GM23338 (cell line): ENCODE measurements at regions not wholly inside any gene's neighbourhood (a gene's known extent, or its start where the extent isn't known, plus 50 kb on each side); places are given as distances from the start of the nearest gene placed in this dataset.

Experiments
- ATAC-seq: fragments of 200-7000 bp; cut with Tn5 transposase; 3 replicates; pipeline ENCODE4 v1.9.1; 2020
- DNase-seq: peaks from one replicate; pipeline ENCODE4 v3.0.0-alpha.2; 2015; ENCODE audit warnings: low spot score
- H2AFZ ChIP-seq: fragments of 200-600 bp; sonication (generic); 2 replicates; pipeline ENCODE4 v1.8.0; 2016; ENCODE audit warnings: antibody characterized with exemption, mild to moderate bottlenecking, moderate library complexity
- H3F3A ChIP-seq: fragments of 200-600 bp; sonication (generic); replicated peaks from 2 replicates; pipeline ENCODE4 v1.8.0; 2017; ENCODE audit warnings: antibody characterized with exemption, mixed run types, low read depth
- H3K27ac ChIP-seq: fragments of 200-600 bp; sonication (generic); 2 replicates; pipeline ENCODE4 v1.6.1; 2016; ENCODE audit warnings: low read depth
- H3K27me3 ChIP-seq: fragments of 200-600 bp; sonication (generic); 2 replicates; pipeline ENCODE4 v1.8.0; 2016; ENCODE audit warnings: mild to moderate bottlenecking, mixed run types, moderate library complexity; ENCODE audit not compliant: insufficient read depth
- H3K36me3 ChIP-seq: fragments of 200-600 bp; sonication (generic); 2 replicates; pipeline ENCODE4 v1.8.0; 2016; ENCODE audit warnings: mild to moderate bottlenecking; ENCODE audit not compliant: insufficient read depth
- H3K4me1 ChIP-seq: fragments of 200-600 bp; sonication (generic); 2 replicates; pipeline ENCODE4 v1.8.0; 2016; ENCODE audit warnings: mild to moderate bottlenecking, moderate library complexity; ENCODE audit not compliant: insufficient read depth
- H3K4me2 ChIP-seq: fragments of 200-600 bp; sonication (generic); 2 replicates; pipeline ENCODE4 v1.7.1; 2017; ENCODE audit warnings: mixed run types
- H3K4me3 ChIP-seq: fragments of 200-600 bp; sonication (generic); 2 replicates; pipeline ENCODE4 v1.6.1; 2016; ENCODE audit warnings: mixed run types
- H3K79me2 ChIP-seq: fragments of 200-600 bp; sonication (generic); replicated peaks from 2 replicates; pipeline ENCODE4 v1.8.0; 2017; ENCODE audit warnings: mild to moderate bottlenecking; ENCODE audit not compliant: insufficient read depth
- H3K9me2 ChIP-seq: fragments of 200-600 bp; sonication (generic); 2 replicates; pipeline ENCODE4 v1.8.0; 2017; ENCODE audit not compliant: insufficient read depth
- H4K20me1 ChIP-seq: fragments of 200-600 bp; sonication (generic); replicated peaks from 2 replicates; pipeline ENCODE4 v1.8.0; 2017; ENCODE audit warnings: mild to moderate bottlenecking; ENCODE audit not compliant: insufficient read depth
- H3K27ac Mint-ChIP-seq: 2 replicates; pipeline ENCODE4 v1.8.0; 2020; ENCODE audit warnings: inconsistent platforms, mild to moderate bottlenecking, moderate library complexity, mixed read lengths
- H3K27me3 Mint-ChIP-seq: 3 replicates; pipeline ENCODE4 v1.8.0; 2022; ENCODE audit warnings: low read depth, mild to moderate bottlenecking, moderate library complexity, mixed read lengths, inconsistent platforms; ENCODE audit not compliant: insufficient read depth, poor library complexity
- H3K36me3 Mint-ChIP-seq: 3 replicates; pipeline ENCODE4 v1.8.0; 2021; ENCODE audit warnings: low read depth, mild to moderate bottlenecking, inconsistent platforms, moderate library complexity, mixed read lengths
- H3K4me1 Mint-ChIP-seq: 3 replicates; pipeline ENCODE4 v1.8.0; 2020; ENCODE audit warnings: mild to moderate bottlenecking, inconsistent platforms, mixed read lengths
- H3K4me3 Mint-ChIP-seq: 3 replicates; pipeline ENCODE4 v1.8.0; 2021; ENCODE audit warnings: moderate library complexity, mild to moderate bottlenecking, inconsistent platforms, mixed read lengths
- H3K9me3 Mint-ChIP-seq: 3 replicates; pipeline ENCODE4 v1.8.0; 2020; ENCODE audit warnings: moderate library complexity, mild to moderate bottlenecking, inconsistent platforms, mixed read lengths
- CREB1 ChIP-seq: fragments of 250-450 bp; sonication (Bioruptor Pico); IDR thresholded peaks from 2 replicates; pipeline ENCODE4 v1.5.0; 2020; ENCODE audit warnings: low read depth, mild to moderate bottlenecking, moderate library complexity
- EZH2 ChIP-seq: fragments of 200-600 bp; sonication (generic); IDR thresholded peaks from one replicate; pipeline ENCODE4 v1.8.0; 2017; ENCODE audit warnings: antibody characterized with exemption, mild to moderate bottlenecking, low read depth; ENCODE audit not compliant: unreplicated experiment
- EZH2phosphoT487 ChIP-seq: fragments of 200-600 bp; sonication (generic); IDR thresholded peaks from one replicate; pipeline ENCODE4 v1.8.1; 2018; ENCODE audit warnings: antibody characterized with exemption; ENCODE audit not compliant: unreplicated experiment
- JUNB ChIP-seq: IDR thresholded peaks from one replicate; pipeline ENCODE4 v1.6.1; 2016; ENCODE audit warnings: antibody characterized with exemption; ENCODE audit not compliant: unreplicated experiment
- NANOG ChIP-seq: IDR thresholded peaks from 2 replicates; pipeline ENCODE4 v1.6.1; 2016; ENCODE audit warnings: antibody characterized with exemption, borderline replicate concordance
- POLR2AphosphoS5 ChIP-seq: IDR thresholded peaks from 2 replicates; pipeline ENCODE4 v1.6.1; 2016; ENCODE audit warnings: antibody characterized with exemption, low read depth
- STAT1 ChIP-seq: IDR thresholded peaks from one replicate; pipeline ENCODE4 v1.6.1; 2016; ENCODE audit warnings: antibody characterized with exemption; ENCODE audit not compliant: unreplicated experiment
- ZNF114 ChIP-seq: fragments of 250-450 bp; sonication (Bioruptor Pico); IDR thresholded peaks from 2 replicates; pipeline ENCODE4 v1.5.0; 2020; ENCODE audit warnings: mild to moderate bottlenecking, moderate library complexity
- ZNF331 ChIP-seq: fragments of 250-450 bp; sonication (Bioruptor Pico); IDR thresholded peaks from 2 replicates; pipeline ENCODE4 v1.5.0; 2020; ENCODE audit warnings: low read depth, mild to moderate bottlenecking, moderate library complexity
- TF ChIP-seq, protein P1 (sequence below), 2 experiments: fragments of 200-600 bp in 1 of 2; sonication (generic) in 1 of 2; conservative IDR thresholded peaks; 2 replicates each; pipeline versions ENCODE4 v1.5.1 to v1.6.1; 2016 to 2017; ENCODE audit warnings: antibody characterized with exemption in 2 of 2, low read depth in 2 of 2, mild to moderate bottlenecking in 2 of 2, moderate library complexity in 1 of 2
- TF ChIP-seq, protein P2 (sequence below): IDR thresholded peaks from 2 replicates; pipeline ENCODE4 v1.6.1; 2016; ENCODE audit warnings: antibody characterized with exemption
- TF ChIP-seq, protein P3 (sequence below): IDR thresholded peaks from one replicate; pipeline ENCODE4 v1.6.1; 2018; ENCODE audit warnings: antibody characterized with exemption; ENCODE audit not compliant: unreplicated experiment
- TF ChIP-seq, protein P4 (sequence below): fragments of 250-450 bp; sonication (Bioruptor Pico); IDR thresholded peaks from 2 replicates; pipeline ENCODE4 v1.5.0; 2020; ENCODE audit warnings: mild to moderate bottlenecking, moderate library complexity

DNA sequence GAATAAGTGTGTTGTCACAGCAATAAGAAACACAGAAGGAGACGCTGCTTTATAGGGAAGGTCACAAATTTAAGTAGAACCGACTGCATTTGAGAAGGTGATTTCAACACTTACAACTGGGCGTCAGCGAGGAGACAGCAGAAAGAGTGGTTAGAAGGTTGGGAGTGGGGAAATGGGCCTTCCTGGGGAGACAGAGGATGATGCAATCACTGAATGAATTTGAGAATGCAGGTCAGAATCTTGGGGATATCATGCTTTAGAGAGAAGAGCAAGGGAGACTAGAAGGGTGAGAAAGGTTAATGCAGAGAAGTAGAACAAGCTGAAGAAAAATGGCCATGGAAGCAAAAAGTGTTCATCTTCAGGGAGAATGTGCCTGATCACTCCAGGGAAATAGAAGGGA lies 616.1 kb upstream of the FAM98A start:
- no peaks in the 10 kb centered on the region for H3K27me3 ChIP-seq
- H3K9me2 ChIP-seq = peaks cover 3% of the 10 kb centered on the region; the same call in 1 of the 2 replicates
- H3K27ac ChIP-seq = no peak overlapping the region
- TF ChIP-seq STAT1 (no peak), ZNF331 (CRISPR knock-in tag) (no peak), CREB1 (no peak), EZH2 (no peak), POLR2AphosphoS5 (no peak), NANOG (no peak), ZNF114 (no peak), EZH2phosphoT487 (no peak), JUNB (no peak)
- TF ChIP-seq, protein P1, sequence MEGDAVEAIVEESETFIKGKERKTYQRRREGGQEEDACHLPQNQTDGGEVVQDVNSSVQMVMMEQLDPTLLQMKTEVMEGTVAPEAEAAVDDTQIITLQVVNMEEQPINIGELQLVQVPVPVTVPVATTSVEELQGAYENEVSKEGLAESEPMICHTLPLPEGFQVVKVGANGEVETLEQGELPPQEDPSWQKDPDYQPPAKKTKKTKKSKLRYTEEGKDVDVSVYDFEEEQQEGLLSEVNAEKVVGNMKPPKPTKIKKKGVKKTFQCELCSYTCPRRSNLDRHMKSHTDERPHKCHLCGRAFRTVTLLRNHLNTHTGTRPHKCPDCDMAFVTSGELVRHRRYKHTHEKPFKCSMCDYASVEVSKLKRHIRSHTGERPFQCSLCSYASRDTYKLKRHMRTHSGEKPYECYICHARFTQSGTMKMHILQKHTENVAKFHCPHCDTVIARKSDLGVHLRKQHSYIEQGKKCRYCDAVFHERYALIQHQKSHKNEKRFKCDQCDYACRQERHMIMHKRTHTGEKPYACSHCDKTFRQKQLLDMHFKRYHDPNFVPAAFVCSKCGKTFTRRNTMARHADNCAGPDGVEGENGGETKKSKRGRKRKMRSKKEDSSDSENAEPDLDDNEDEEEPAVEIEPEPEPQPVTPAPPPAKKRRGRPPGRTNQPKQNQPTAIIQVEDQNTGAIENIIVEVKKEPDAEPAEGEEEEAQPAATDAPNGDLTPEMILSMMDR (conservative IDR thresholded peaks at IDR 0.05; ENCODE audit: low read depth in 2 of 2) = no peak
- TF ChIP-seq, protein P2, sequence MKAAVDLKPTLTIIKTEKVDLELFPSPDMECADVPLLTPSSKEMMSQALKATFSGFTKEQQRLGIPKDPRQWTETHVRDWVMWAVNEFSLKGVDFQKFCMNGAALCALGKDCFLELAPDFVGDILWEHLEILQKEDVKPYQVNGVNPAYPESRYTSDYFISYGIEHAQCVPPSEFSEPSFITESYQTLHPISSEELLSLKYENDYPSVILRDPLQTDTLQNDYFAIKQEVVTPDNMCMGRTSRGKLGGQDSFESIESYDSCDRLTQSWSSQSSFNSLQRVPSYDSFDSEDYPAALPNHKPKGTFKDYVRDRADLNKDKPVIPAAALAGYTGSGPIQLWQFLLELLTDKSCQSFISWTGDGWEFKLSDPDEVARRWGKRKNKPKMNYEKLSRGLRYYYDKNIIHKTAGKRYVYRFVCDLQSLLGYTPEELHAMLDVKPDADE = no peak
- TF ChIP-seq, protein P3, sequence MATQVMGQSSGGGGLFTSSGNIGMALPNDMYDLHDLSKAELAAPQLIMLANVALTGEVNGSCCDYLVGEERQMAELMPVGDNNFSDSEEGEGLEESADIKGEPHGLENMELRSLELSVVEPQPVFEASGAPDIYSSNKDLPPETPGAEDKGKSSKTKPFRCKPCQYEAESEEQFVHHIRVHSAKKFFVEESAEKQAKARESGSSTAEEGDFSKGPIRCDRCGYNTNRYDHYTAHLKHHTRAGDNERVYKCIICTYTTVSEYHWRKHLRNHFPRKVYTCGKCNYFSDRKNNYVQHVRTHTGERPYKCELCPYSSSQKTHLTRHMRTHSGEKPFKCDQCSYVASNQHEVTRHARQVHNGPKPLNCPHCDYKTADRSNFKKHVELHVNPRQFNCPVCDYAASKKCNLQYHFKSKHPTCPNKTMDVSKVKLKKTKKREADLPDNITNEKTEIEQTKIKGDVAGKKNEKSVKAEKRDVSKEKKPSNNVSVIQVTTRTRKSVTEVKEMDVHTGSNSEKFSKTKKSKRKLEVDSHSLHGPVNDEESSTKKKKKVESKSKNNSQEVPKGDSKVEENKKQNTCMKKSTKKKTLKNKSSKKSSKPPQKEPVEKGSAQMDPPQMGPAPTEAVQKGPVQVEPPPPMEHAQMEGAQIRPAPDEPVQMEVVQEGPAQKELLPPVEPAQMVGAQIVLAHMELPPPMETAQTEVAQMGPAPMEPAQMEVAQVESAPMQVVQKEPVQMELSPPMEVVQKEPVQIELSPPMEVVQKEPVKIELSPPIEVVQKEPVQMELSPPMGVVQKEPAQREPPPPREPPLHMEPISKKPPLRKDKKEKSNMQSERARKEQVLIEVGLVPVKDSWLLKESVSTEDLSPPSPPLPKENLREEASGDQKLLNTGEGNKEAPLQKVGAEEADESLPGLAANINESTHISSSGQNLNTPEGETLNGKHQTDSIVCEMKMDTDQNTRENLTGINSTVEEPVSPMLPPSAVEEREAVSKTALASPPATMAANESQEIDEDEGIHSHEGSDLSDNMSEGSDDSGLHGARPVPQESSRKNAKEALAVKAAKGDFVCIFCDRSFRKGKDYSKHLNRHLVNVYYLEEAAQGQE = no peak
- TF ChIP-seq, protein P4, sequence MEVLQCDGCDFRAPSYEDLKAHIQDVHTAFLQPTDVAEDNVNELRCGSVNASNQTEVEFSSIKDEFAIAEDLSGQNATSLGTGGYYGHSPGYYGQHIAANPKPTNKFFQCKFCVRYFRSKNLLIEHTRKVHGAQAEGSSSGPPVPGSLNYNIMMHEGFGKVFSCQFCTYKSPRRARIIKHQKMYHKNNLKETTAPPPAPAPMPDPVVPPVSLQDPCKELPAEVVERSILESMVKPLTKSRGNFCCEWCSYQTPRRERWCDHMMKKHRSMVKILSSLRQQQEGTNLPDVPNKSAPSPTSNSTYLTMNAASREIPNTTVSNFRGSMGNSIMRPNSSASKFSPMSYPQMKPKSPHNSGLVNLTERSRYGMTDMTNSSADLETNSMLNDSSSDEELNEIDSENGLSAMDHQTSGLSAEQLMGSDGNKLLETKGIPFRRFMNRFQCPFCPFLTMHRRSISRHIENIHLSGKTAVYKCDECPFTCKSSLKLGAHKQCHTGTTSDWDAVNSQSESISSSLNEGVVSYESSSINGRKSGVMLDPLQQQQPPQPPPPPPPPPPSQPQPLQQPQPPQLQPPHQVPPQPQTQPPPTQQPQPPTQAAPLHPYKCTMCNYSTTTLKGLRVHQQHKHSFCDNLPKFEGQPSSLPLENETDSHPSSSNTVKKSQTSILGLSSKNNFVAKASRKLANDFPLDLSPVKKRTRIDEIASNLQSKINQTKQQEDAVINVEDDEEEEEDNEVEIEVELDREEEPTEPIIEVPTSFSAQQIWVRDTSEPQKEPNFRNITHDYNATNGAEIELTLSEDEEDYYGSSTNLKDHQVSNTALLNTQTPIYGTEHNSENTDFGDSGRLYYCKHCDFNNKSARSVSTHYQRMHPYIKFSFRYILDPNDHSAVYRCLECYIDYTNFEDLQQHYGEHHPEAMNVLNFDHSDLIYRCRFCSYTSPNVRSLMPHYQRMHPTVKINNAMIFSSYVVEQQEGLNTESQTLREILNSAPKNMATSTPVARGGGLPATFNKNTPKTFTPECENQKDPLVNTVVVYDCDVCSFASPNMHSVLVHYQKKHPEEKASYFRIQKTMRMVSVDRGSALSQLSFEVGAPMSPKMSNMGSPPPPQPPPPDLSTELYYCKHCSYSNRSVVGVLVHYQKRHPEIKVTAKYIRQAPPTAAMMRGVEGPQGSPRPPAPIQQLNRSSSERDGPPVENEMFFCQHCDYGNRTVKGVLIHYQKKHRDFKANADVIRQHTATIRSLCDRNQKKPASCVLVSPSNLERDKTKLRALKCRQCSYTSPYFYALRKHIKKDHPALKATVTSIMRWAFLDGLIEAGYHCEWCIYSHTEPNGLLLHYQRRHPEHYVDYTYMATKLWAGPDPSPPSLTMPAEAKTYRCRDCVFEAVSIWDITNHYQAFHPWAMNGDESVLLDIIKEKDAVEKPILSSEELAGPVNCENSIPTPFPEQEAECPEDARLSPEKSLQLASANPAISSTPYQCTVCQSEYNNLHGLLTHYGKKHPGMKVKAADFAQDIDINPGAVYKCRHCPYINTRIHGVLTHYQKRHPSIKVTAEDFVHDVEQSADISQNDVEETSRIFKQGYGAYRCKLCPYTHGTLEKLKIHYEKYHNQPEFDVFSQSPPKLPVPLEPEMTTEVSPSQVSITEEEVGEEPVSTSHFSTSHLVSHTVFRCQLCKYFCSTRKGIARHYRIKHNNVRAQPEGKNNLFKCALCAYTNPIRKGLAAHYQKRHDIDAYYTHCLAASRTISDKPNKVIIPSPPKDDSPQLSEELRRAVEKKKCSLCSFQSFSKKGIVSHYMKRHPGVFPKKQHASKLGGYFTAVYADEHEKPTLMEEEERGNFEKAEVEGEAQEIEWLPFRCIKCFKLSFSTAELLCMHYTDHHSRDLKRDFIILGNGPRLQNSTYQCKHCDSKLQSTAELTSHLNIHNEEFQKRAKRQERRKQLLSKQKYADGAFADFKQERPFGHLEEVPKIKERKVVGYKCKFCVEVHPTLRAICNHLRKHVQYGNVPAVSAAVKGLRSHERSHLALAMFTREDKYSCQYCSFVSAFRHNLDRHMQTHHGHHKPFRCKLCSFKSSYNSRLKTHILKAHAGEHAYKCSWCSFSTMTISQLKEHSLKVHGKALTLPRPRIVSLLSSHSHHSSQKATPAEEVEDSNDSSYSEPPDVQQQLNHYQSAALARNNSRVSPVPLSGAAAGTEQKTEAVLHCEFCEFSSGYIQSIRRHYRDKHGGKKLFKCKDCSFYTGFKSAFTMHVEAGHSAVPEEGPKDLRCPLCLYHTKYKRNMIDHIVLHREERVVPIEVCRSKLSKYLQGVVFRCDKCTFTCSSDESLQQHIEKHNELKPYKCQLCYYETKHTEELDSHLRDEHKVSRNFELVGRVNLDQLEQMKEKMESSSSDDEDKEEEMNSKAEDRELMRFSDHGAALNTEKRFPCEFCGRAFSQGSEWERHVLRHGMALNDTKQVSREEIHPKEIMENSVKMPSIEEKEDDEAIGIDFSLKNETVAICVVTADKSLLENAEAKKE (CRISPR knock-in tag) = no peak
- peak overlapping the region; percentile 1; the same call in 1 of the 2 replicates for H3K27ac Mint-ChIP-seq
- DNase-seq (no peak), ATAC-seq (no peak)
- 0 out of 2 replicates have a peak overlapping the region, but pooled peaks have one; percentile 56 for H2AFZ ChIP-seq
- no peak overlapping the region for H3K4me3 Mint-ChIP-seq
- peaks cover 16% of the 10 kb centered on the region for H3K9me3 Mint-ChIP-seq
- no peaks in the 10 kb centered on the region for H3K4me1 ChIP-seq
- H3K79me2 ChIP-seq = no peaks in the 10 kb centered on the region
- no peak overlapping the region for H3K4me2 ChIP-seq
- no peak overlapping the region for H3K4me3 ChIP-seq
- no peaks in the 10 kb centered on the region for H4K20me1 ChIP-seq
- peaks cover 13% of the 10 kb centered on the region for H3K36me3 Mint-ChIP-seq
- H3F3A ChIP-seq = no peaks in the 10 kb centered on the region
- H3K27me3 Mint-ChIP-seq = peaks cover 2% of the 10 kb centered on the region
- peaks cover 4% of the 10 kb centered on the region; the same call in 2 of the 3 replicates for H3K4me1 Mint-ChIP-seq
- peaks cover 6% of the 10 kb centered on the region; the same call in 1 of the 2 replicates for H3K36me3 ChIP-seq
